HEK293 (cell line): ENCODE measurements at regions not wholly inside any gene's neighbourhood (a gene's known extent, or its start where the extent isn't known, plus 50 kb on each side); places are given as distances from the start of the nearest gene placed in this dataset.

ENCODE experiments used
- CTCF ChIA-PET: fragments of 350-600 bp; formaldehyde crosslinking; extraction: SDS; loops from one replicate; lab custom pipeline; 2021; ENCODE audit warnings: antibody characterized with exemption; lab: Yijun Ruan, JAX
- POLR2A ChIA-PET: fragments of 300-600 bp; formaldehyde crosslinking; extraction: SDS; loops from one replicate; lab custom pipeline; 2020; ENCODE audit warnings: antibody characterized with exemption, inconsistent platforms; lab: Yijun Ruan, JAX
- H3K27ac ChIP-seq: fragments of 200-500 bp; sonication (Bioruptor generic); 2 replicates; pipeline ENCODE4 v1.5.1; 2014; ENCODE audit warnings: low read depth, low read length, control low read depth, inconsistent platforms; ENCODE audit errors: extremely low read depth
- H3K36me3 ChIP-seq, 2 experiments: fragments of 200-500 bp in 1 of 2; sonication (Bioruptor generic) in 1 of 2; 1 replicate in 1 of 2; 2 replicates in 1 of 2; pipeline ENCODE4 v1.5.1; 2014 to 2017; ENCODE audit warnings: inconsistent platforms in 2 of 2, low read length in 2 of 2; ENCODE audit not compliant: control insufficient read depth in 2 of 2, insufficient read depth in 1 of 2
- H3K4me1 ChIP-seq: fragments of 200-500 bp; sonication (Bioruptor generic); 2 replicates; pipeline ENCODE4 v1.5.1; 2014; ENCODE audit warnings: mild to moderate bottlenecking, low read length, inconsistent platforms; ENCODE audit not compliant: control insufficient read depth, insufficient read depth
- H3K4me3 ChIP-seq: 2 replicates; pipeline ENCODE4 v1.5.1; 2011; ENCODE audit warnings: low read depth, mild to moderate bottlenecking, control low read depth, low read length, moderate library complexity
- H3K9me3 ChIP-seq: fragments of 200-500 bp; sonication (Bioruptor generic); 2 replicates; pipeline ENCODE4 v1.5.1; 2014; ENCODE audit warnings: low read depth, low read length, inconsistent platforms; ENCODE audit not compliant: control insufficient read depth, insufficient read depth
- ATF2 ChIP-seq: fragments of 450-650 bp; formaldehyde crosslinking; IDR thresholded peaks from 2 replicates; pipeline ENCODE4 v1.5.1; 2016; ENCODE audit warnings: missing biosample characterization, missing genetic modification characterization, low read depth
- BCL6B ChIP-seq: fragments of 450-650 bp; formaldehyde crosslinking; IDR thresholded peaks from 2 replicates; pipeline ENCODE4 v1.5.1; 2017; ENCODE audit warnings: missing biosample characterization, missing genetic modification characterization
- IKZF3 ChIP-seq: fragments of 450-650 bp; IDR thresholded peaks from 2 replicates; pipeline ENCODE4 v1.5.0; 2018; ENCODE audit warnings: missing biosample characterization, mild to moderate bottlenecking, missing genetic modification characterization, moderate library complexity
- PRDM6 ChIP-seq: fragments of 450-650 bp; formaldehyde crosslinking; IDR thresholded peaks from 2 replicates; pipeline ENCODE4 v1.5.1; 2017; ENCODE audit warnings: missing biosample characterization, missing genetic modification characterization
- SCRT1 ChIP-seq: fragments of 450-650 bp; formaldehyde crosslinking; IDR thresholded peaks from 2 replicates; pipeline ENCODE4 v1.5.1; 2016; ENCODE audit warnings: missing biosample characterization, missing genetic modification characterization, borderline replicate concordance
- SP7 ChIP-seq: fragments of 450-650 bp; formaldehyde crosslinking; IDR thresholded peaks from 2 replicates; pipeline ENCODE4 v1.5.1; 2016; ENCODE audit warnings: missing biosample characterization, missing genetic modification characterization
- ZIC2 ChIP-seq: fragments of 450-650 bp; formaldehyde crosslinking; IDR thresholded peaks from 2 replicates; pipeline ENCODE4 v1.5.1; 2016; ENCODE audit warnings: missing biosample characterization, missing genetic modification characterization
- ZNF248 ChIP-seq: fragments of 450-650 bp; formaldehyde crosslinking; IDR thresholded peaks from 2 replicates; pipeline ENCODE4 v1.5.1; 2017; ENCODE audit warnings: missing biosample characterization, missing genetic modification characterization
- ZNF335 ChIP-seq: fragments of 450-650 bp; formaldehyde crosslinking; conservative IDR thresholded peaks from 2 replicates; pipeline ENCODE4 v1.5.1; 2016; ENCODE audit warnings: missing biosample characterization, missing genetic modification characterization
- ZNF341 ChIP-seq: fragments of 450-650 bp; formaldehyde crosslinking; IDR thresholded peaks from 2 replicates; pipeline ENCODE4; 2016; ENCODE audit warnings: low read depth, missing biosample characterization, missing genetic modification characterization
- ZNF362 ChIP-seq: fragments of 450-650 bp; formaldehyde crosslinking; IDR thresholded peaks from 2 replicates; pipeline ENCODE4 v1.5.1; 2016; ENCODE audit warnings: missing biosample characterization, missing genetic modification characterization
- ZNF518A ChIP-seq: fragments of 450-650 bp; formaldehyde crosslinking; conservative IDR thresholded peaks from 2 replicates; pipeline ENCODE4 v1.5.1; 2016; ENCODE audit warnings: low read depth, missing biosample characterization, missing genetic modification characterization
- ZNF580 ChIP-seq: fragments of 450-650 bp; formaldehyde crosslinking; IDR thresholded peaks from 2 replicates; pipeline ENCODE4 v1.5.1; 2016; ENCODE audit warnings: missing biosample characterization, missing genetic modification characterization
- ZNF585B ChIP-seq: fragments of 450-650 bp; formaldehyde crosslinking; IDR thresholded peaks from 2 replicates; pipeline ENCODE4 v1.5.1; 2016; ENCODE audit warnings: missing biosample characterization, missing genetic modification characterization
- ZNF610 ChIP-seq: fragments of 450-650 bp; formaldehyde crosslinking; IDR thresholded peaks from 2 replicates; pipeline ENCODE4 v1.5.1; 2016; ENCODE audit warnings: missing biosample characterization, missing genetic modification characterization, borderline replicate concordance
- ZNF658 ChIP-seq: fragments of 450-650 bp; formaldehyde crosslinking; IDR thresholded peaks from 2 replicates; pipeline ENCODE4; 2016; ENCODE audit warnings: missing biosample characterization, missing genetic modification characterization
- ZNF747 ChIP-seq: fragments of 450-650 bp; formaldehyde crosslinking; IDR thresholded peaks from 2 replicates; pipeline ENCODE4 v1.5.1; 2016; ENCODE audit warnings: missing biosample characterization, missing genetic modification characterization
- ZNF785 ChIP-seq: fragments of 450-650 bp; formaldehyde crosslinking; IDR thresholded peaks from 2 replicates; pipeline ENCODE4 v1.5.1; 2016; ENCODE audit warnings: missing biosample characterization, missing genetic modification characterization
- ZNF791 ChIP-seq: fragments of 450-650 bp; formaldehyde crosslinking; IDR thresholded peaks from 2 replicates; pipeline ENCODE4 v1.5.1; 2016; ENCODE audit warnings: missing biosample characterization, missing genetic modification characterization

- Histone ChIP-seq H3K4me3 (no peak overlapping the region), H3K4me1 (no peaks in the 10 kb centered on the region), H3K27ac (no peak overlapping the region), H3K9me3 (no peaks in the 10 kb centered on the region), H3K36me3 (no peaks in the 10 kb centered on the region)
- ChIA-PET POLR2A (no interaction called here), CTCF (interaction anchor here (0.7 to 1.0 kb wide), 2 partner anchors 13 to 89 kb away, joined by 3 to 4 read pairs; no protein-coding TSS in a partner anchor)
- TF ChIP-seq ZNF747: no peak
Measured at GRCh38 chr9:87199782-87200181, 252.5 kb upstream of the GAS1 start.

GRCh38 chr9:87201351-87201751 lies 254.0 kb upstream of the GAS1 start:
- H3K36me3 ChIP-seq: no peaks in the 10 kb centered on the region
- TF ChIP-seq ZNF335 (tag by site-specific recombination) (peak; percentile 19; the same call in 1 of the 2 replicates), PRDM6 (tag by site-specific recombination) (peak; percentile 67), SP7 (tag by site-specific recombination) (peak; percentile 95), ZIC2 (tag by site-specific recombination) (no peak)
- TF ChIP-seq, all 188 proteins: peak for 3
- no peak overlapping the region for H3K27ac ChIP-seq
- H3K9me3 ChIP-seq: no peaks in the 10 kb centered on the region
- H3K4me3 ChIP-seq: no peak overlapping the region
- no peaks in the 10 kb centered on the region for H3K4me1 ChIP-seq
- ChIA-PET POLR2A (no interaction called here), CTCF (no interaction called here)

- H3K36me3 ChIP-seq: no peaks in the 10 kb centered on the region
- ChIA-PET CTCF (no interaction called here), POLR2A (no interaction called here)
- H3K9me3 ChIP-seq: no peaks in the 10 kb centered on the region
- H3K27ac ChIP-seq: no peak overlapping the region
- no peak overlapping the region for H3K4me3 ChIP-seq
- H3K4me1 ChIP-seq: peaks cover 6% of the 10 kb centered on the region
- no peak for TF ChIP-seq ZNF791
- no peak for TF ChIP-seq ZNF362
- TF ChIP-seq ZNF580 (tag by site-specific recombination): peak; percentile 17; the same call in 1 of the 2 replicates
- no peak for TF ChIP-seq ZNF610 (tag by site-specific recombination)
- TF ChIP-seq ZNF248 (tag by site-specific recombination): no peak
- TF ChIP-seq SCRT1: no peak
- TF ChIP-seq ZNF518A (tag by site-specific recombination): 0 out of 2 replicates have a peak, but pooled peaks have one; percentile 45
- no peak for TF ChIP-seq ZNF785 (tag by site-specific recombination)
- TF ChIP-seq ZNF658 (tag by site-specific recombination): no peak
- peak; percentile 77 for TF ChIP-seq ATF2 (tag by site-specific recombination)
- TF ChIP-seq BCL6B (tag by site-specific recombination): no peak
- TF ChIP-seq IKZF3: no peak
- no peak for TF ChIP-seq ZNF341 (tag by site-specific recombination)
- TF ChIP-seq ZNF585B (tag by site-specific recombination): no peak
Measured at GRCh38 chr9:87206064-87206661, 258.9 kb upstream of the GAS1 start.
